Mesendoderm (in vitro differentiated cells): ENCODE measurements at regions not wholly inside any gene's neighbourhood (a gene's known extent, or its start where the extent isn't known, plus 50 kb on each side); places are given as distances from the start of the nearest gene placed in this dataset.

Experiments used
- DNase-seq: peaks from one replicate; pipeline ENCODE4 v3.0.0; 2013
- H2AK5ac ChIP-seq: 2 replicates; pipeline ENCODE4 v1.6.1; 2013; ENCODE audit warnings: low read length, inconsistent platforms
- H2BK120ac ChIP-seq: 2 replicates; pipeline ENCODE4 v1.6.1; 2013; ENCODE audit warnings: low read depth, mild to moderate bottlenecking, low read length, moderate library complexity, mixed read lengths
- H2BK15ac ChIP-seq: replicated peaks from 2 replicates; pipeline ENCODE4 v1.6.1; 2013; ENCODE audit warnings: low read depth, mild to moderate bottlenecking, moderate library complexity
- H2BK5ac ChIP-seq: 2 replicates; pipeline ENCODE4 v1.6.1; 2013; ENCODE audit warnings: low read length, inconsistent platforms
- H3K18ac ChIP-seq: 2 replicates; pipeline ENCODE4 v1.6.1; 2013; ENCODE audit warnings: mild to moderate bottlenecking, low read length, mixed read lengths
- H3K23ac ChIP-seq: one replicate; pipeline ENCODE4 v1.6.1; 2013; ENCODE audit warnings: low read length
- H3K27ac ChIP-seq: 2 replicates; pipeline ENCODE4 v1.5.1; 2013; ENCODE audit warnings: low read depth, mild to moderate bottlenecking, inconsistent platforms, low read length, moderate library complexity
- H3K27me3 ChIP-seq: 2 replicates; pipeline ENCODE4 v1.6.1; 2013; ENCODE audit warnings: low read length, control low read depth, mild to moderate bottlenecking, inconsistent platforms; ENCODE audit not compliant: insufficient read depth, poor library complexity
- H3K36me3 ChIP-seq: 2 replicates; pipeline ENCODE4 v1.6.1; 2013; ENCODE audit warnings: low read length, inconsistent platforms; ENCODE audit not compliant: control insufficient read depth, insufficient read depth
- H3K4ac ChIP-seq: one replicate; pipeline ENCODE4 v1.6.1; 2013; ENCODE audit warnings: low read depth, mild to moderate bottlenecking, low read length, moderate library complexity
- H3K4me1 ChIP-seq: 2 replicates; pipeline ENCODE4 v1.6.1; 2013; ENCODE audit warnings: low read depth, low read length, inconsistent platforms; ENCODE audit not compliant: control insufficient read depth
- H3K4me2 ChIP-seq: 2 replicates; pipeline ENCODE4 v1.6.1; 2013; ENCODE audit warnings: low read length
- H3K4me3 ChIP-seq: 2 replicates; pipeline ENCODE4 v1.5.1; 2013; ENCODE audit warnings: mild to moderate bottlenecking, low read length
- H3K56ac ChIP-seq: one replicate; pipeline ENCODE4 v1.6.1; 2013; ENCODE audit warnings: low read length
- H3K79me1 ChIP-seq: 2 replicates; pipeline ENCODE4 v1.6.1; 2013; ENCODE audit warnings: low read length, inconsistent platforms
- H3K79me2 ChIP-seq: 2 replicates; pipeline ENCODE4 v1.6.1; 2013; ENCODE audit warnings: mild to moderate bottlenecking, low read length; ENCODE audit not compliant: control insufficient read depth, insufficient read depth
- H3K9ac ChIP-seq: 2 replicates; pipeline ENCODE4 v1.6.1; 2013; ENCODE audit warnings: low read length, inconsistent platforms
- H4K5ac ChIP-seq: one replicate; pipeline ENCODE4 v1.6.1; 2013; ENCODE audit warnings: low read length
- H4K8ac ChIP-seq: one replicate; pipeline ENCODE4 v1.6.1; 2013; ENCODE audit warnings: low read depth, mild to moderate bottlenecking, control low read depth, low read length, moderate library complexity
- WGBS: extraction: QIAGEN DNeasy Blood & Tissue Kit; methylation state at CpG from one replicate; pipeline ENCODE4 v1.1.7; 2013; ENCODE audit warnings: low lambda C conversion rate, missing lambda C conversion rate; ENCODE audit not compliant: insufficient coverage; ENCODE audit errors: extremely low coverage; 5-methylcytosine and 5-hydroxymethylcytosine counted together

DNA sequence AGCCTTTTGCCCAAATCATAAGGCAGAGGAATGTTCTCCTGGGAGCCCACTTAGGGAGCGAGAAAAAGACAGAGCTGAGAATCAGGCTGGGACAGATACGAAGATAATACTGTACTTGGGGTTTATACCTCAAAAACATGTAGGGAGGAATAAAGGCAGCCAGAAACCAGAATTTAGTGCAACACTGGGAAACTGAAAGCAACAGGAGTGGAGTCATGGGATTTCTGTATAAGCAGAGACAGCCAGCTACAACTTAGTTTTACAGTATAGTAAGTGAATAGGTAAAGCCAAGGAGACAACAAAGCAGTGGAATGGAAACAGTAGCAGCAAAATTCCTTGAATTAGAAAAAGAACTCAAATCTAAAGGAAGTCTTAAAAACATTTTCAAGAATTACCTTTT lies 413.2 kb downstream of the FAT4 start:
- Histone ChIP-seq H3K79me1 (no peaks in the 10 kb centered on the region), H4K5ac (no peak overlapping the region), H3K27me3 (no peaks in the 10 kb centered on the region), H3K4ac (no peak overlapping the region), H2BK120ac (peak overlapping the region; percentile 12), H3K4me1 (no peaks in the 10 kb centered on the region), H3K23ac (no peak overlapping the region), H3K56ac (no peak overlapping the region), H3K79me2 (no peaks in the 10 kb centered on the region), H4K8ac (no peak overlapping the region), H2AK5ac (no peak overlapping the region), H3K27ac (no peak overlapping the region), H3K36me3 (no peaks in the 10 kb centered on the region), H3K4me3 (no peak overlapping the region), H3K4me2 (no peak overlapping the region), H2BK5ac (no peak overlapping the region), H3K9ac (no peak overlapping the region), H3K18ac (peak overlapping the region; percentile 51), H2BK15ac (peak overlapping the region; percentile 36)
- no CpG with 5 or more reads among the region's 2 CpGs for WGBS
- no peak for DNase-seq

- H2BK5ac ChIP-seq: no peak overlapping the region
- H3K4me1 ChIP-seq: no peaks in the 10 kb centered on the region
- no peak overlapping the region for H2BK15ac ChIP-seq
- peak; percentile 85 for DNase-seq
- H3K4ac ChIP-seq: no peak overlapping the region
- no peak overlapping the region for H2AK5ac ChIP-seq
- H3K18ac ChIP-seq: no peak overlapping the region
- no CpG with 5 or more reads among the region's 2 CpGs for WGBS
- H2BK120ac ChIP-seq: no peak overlapping the region
- no peak overlapping the region for H3K56ac ChIP-seq
- H3K79me2 ChIP-seq: no peaks in the 10 kb centered on the region
- H4K5ac ChIP-seq: no peak overlapping the region
- no peak overlapping the region for H3K4me2 ChIP-seq
- no peaks in the 10 kb centered on the region for H3K27me3 ChIP-seq
- H3K4me3 ChIP-seq: no peak overlapping the region
- no peak overlapping the region for H3K23ac ChIP-seq
- H3K79me1 ChIP-seq: no peaks in the 10 kb centered on the region
- no peak overlapping the region for H4K8ac ChIP-seq
- no peak overlapping the region for H3K9ac ChIP-seq
- H3K36me3 ChIP-seq: no peaks in the 10 kb centered on the region
- no peak overlapping the region for H3K27ac ChIP-seq
Measured at GRCh38 chr4:125728568-125728967, 413.8 kb downstream of the FAT4 start.

GRCh38 chr4:125729171-125729570 lies 414.4 kb downstream of the FAT4 start:
- H3K27ac ChIP-seq: no peak overlapping the region
- no peak overlapping the region for H3K23ac ChIP-seq
- H3K27me3 ChIP-seq: no peaks in the 10 kb centered on the region
- no peaks in the 10 kb centered on the region for H3K79me2 ChIP-seq
- H3K18ac ChIP-seq: no peak overlapping the region
- H3K4me2 ChIP-seq: no peak overlapping the region
- no peak overlapping the region for H4K8ac ChIP-seq
- H2AK5ac ChIP-seq: no peak overlapping the region
- no peak for DNase-seq
- no peaks in the 10 kb centered on the region for H3K36me3 ChIP-seq
- H2BK120ac ChIP-seq: no peak overlapping the region
- H3K56ac ChIP-seq: no peak overlapping the region
- no peak overlapping the region for H3K9ac ChIP-seq
- H3K79me1 ChIP-seq: no peaks in the 10 kb centered on the region
- no peak overlapping the region for H4K5ac ChIP-seq
- no peak overlapping the region for H2BK15ac ChIP-seq
- H3K4ac ChIP-seq: no peak overlapping the region
- no peaks in the 10 kb centered on the region for H3K4me1 ChIP-seq
- H3K4me3 ChIP-seq: no peak overlapping the region
- H2BK5ac ChIP-seq: no peak overlapping the region

DNA sequence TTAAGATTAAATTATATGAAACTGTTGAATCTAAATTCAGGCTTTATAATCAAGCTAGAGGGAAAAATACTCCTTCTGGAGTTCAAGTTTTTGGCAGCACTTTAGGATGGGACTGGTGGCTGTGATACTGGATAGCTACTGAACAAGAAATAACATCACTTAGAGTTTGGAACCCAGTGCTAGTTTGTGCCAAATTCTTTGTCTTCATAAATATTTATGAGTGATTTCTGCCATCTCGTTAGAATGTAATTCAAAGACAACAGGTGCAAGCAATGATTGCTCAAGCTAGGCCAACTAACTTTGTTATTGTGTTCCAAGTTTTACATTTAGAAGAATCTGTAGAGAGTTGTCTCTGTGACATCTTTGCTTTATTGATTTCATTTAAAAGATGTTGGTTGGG lies 417.9 kb downstream of the FAT4 start:
- no peaks in the 10 kb centered on the region for H3K36me3 ChIP-seq
- no CpG with 5 or more reads among the region's 1 CpG for WGBS
- H2BK15ac ChIP-seq: no peak overlapping the region
- H3K4ac ChIP-seq: no peak overlapping the region
- H3K4me1 ChIP-seq: no peaks in the 10 kb centered on the region
- H3K27ac ChIP-seq: no peak overlapping the region
- no peak overlapping the region for H3K4me2 ChIP-seq
- no peaks in the 10 kb centered on the region for H3K79me1 ChIP-seq
- H3K56ac ChIP-seq: no peak overlapping the region
- no peak overlapping the region for H4K5ac ChIP-seq
- no peaks in the 10 kb centered on the region for H3K27me3 ChIP-seq
- H3K18ac ChIP-seq: no peak overlapping the region
- no peak overlapping the region for H2AK5ac ChIP-seq
- no peak overlapping the region for H2BK5ac ChIP-seq
- no peak overlapping the region for H2BK120ac ChIP-seq
- DNase-seq: no peak
- no peak overlapping the region for H4K8ac ChIP-seq
- no peaks in the 10 kb centered on the region for H3K79me2 ChIP-seq
- H3K9ac ChIP-seq: no peak overlapping the region
- H3K23ac ChIP-seq: no peak overlapping the region
- no peak overlapping the region for H3K4me3 ChIP-seq

DNA sequence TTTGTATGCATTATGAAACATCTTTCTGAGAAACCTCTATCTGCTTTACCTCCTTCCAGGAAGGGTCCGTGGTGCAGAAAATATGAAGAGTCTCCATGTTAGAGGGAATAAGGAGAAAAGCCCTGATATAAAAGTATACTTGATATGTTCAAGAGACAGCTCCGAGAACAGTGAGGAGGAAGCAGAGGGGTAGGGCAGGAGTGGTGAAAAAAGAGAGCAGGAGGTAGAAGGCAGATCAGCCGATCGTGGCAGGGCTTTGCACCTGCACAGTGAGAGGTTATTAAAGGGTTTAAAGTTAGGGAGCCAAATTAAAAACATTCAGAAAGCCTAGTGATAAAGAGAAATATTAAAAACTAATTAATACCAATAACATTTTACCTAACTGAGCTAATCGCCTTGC lies 419.7 kb downstream of the FAT4 start:
- peak; percentile 22 for DNase-seq
- Histone ChIP-seq H3K4me1 (no peaks in the 10 kb centered on the region), H4K5ac (no peak overlapping the region), H3K36me3 (no peaks in the 10 kb centered on the region), H2BK15ac (no peak overlapping the region), H3K4me2 (no peak overlapping the region), H2AK5ac (no peak overlapping the region), H3K27me3 (no peaks in the 10 kb centered on the region), H2BK120ac (no peak overlapping the region), H3K4ac (no peak overlapping the region), H2BK5ac (no peak overlapping the region), H3K27ac (no peak overlapping the region), H3K9ac (no peak overlapping the region), H3K56ac (no peak overlapping the region), H3K79me1 (no peaks in the 10 kb centered on the region), H3K79me2 (no peaks in the 10 kb centered on the region), H4K8ac (no peak overlapping the region), H3K23ac (no peak overlapping the region), H3K4me3 (no peak overlapping the region), H3K18ac (no peak overlapping the region)
- WGBS: no CpG with 5 or more reads among the region's 5 CpGs

GRCh38 chr4:125735102-125735501 lies 420.3 kb downstream of the FAT4 start:
- Histone ChIP-seq H3K4ac (no peak overlapping the region), H3K56ac (no peak overlapping the region), H3K9ac (no peak overlapping the region), H2BK5ac (no peak overlapping the region), H3K27me3 (no peaks in the 10 kb centered on the region), H2AK5ac (no peak overlapping the region), H4K8ac (no peak overlapping the region), H3K4me3 (no peak overlapping the region), H3K4me2 (no peak overlapping the region), H3K36me3 (no peaks in the 10 kb centered on the region), H3K79me1 (no peaks in the 10 kb centered on the region), H3K23ac (no peak overlapping the region), H4K5ac (no peak overlapping the region), H3K27ac (no peak overlapping the region), H2BK120ac (no peak overlapping the region), H3K4me1 (no peaks in the 10 kb centered on the region), H2BK15ac (no peak overlapping the region), H3K18ac (no peak overlapping the region), H3K79me2 (no peaks in the 10 kb centered on the region)
- no CpG with 5 or more reads among the region's 4 CpGs for WGBS
- peak; percentile 97 for DNase-seq
